ENCODE measurements at regions not wholly inside any gene's neighbourhood (a gene's known extent, or its start where the extent isn't known, plus 50 kb on each side); places are given as distances from the start of the nearest gene placed in this dataset.

- H3K4me3 ChIP-seq (replicated peaks in 1 of 4; ENCODE audit: control extremely low read depth in 1 of 4, insufficient read depth in 1 of 4, low read depth in 3 of 4, low read length in 4 of 4), result no peak overlapping the region
These were observed 173.6 kb upstream of the CACNA2D1 start for GRCh38 chr7:82617156-82617555.

GRCh38 chr7:82616059-82616728 lies 172.6 kb upstream of the CACNA2D1 start:
- H3K4me2 ChIP-seq (ENCODE audit: extremely low read depth, insufficient read depth, low read length), result no peak overlapping the region
- no peak for DNase-seq (ENCODE audit: low read depth in 2 of 2)
- no peaks in the 10 kb centered on the region for H3K79me2 ChIP-seq (ENCODE audit: control insufficient read depth, insufficient read depth, low read length)
- no peak overlapping the region for H3K9ac ChIP-seq (ENCODE audit: insufficient read depth, low read length)
- H2AFZ ChIP-seq (ENCODE audit: low read length), result no peak overlapping the region
- H3K27me3 ChIP-seq (ENCODE audit: control insufficient read depth, insufficient read depth, low read length), result no peaks in the 10 kb centered on the region
- no peaks in the 10 kb centered on the region for H3K4me1 ChIP-seq (ENCODE audit: control insufficient read depth, extremely low read depth, insufficient read depth, low read length)
- no peaks in the 10 kb centered on the region for H3K36me3 ChIP-seq (ENCODE audit: control insufficient read depth, insufficient read depth, low read length)
- TF ChIP-seq EZH2 (IDR thresholded peaks at IDR 0.05; ENCODE audit: low read length, missing control alignments), result no peak
- TF ChIP-seq CTCF (conservative IDR thresholded peaks at IDR 0.05 in 1 of 2, IDR thresholded peaks at IDR 0.05 in 1 of 2; ENCODE audit: low read depth in 1 of 2, low read length in 2 of 2), result no peak
- H3K9me3 ChIP-seq (ENCODE audit: control insufficient read depth, insufficient read depth, low read depth, low read length), result no peaks in the 10 kb centered on the region
- no peaks in the 10 kb centered on the region for H4K20me1 ChIP-seq (ENCODE audit: control insufficient read depth, extremely low read depth, insufficient read depth, low read length)
- H3K4me3 ChIP-seq (replicated peaks in 1 of 4; ENCODE audit: control extremely low read depth in 1 of 4, insufficient read depth in 1 of 4, low read depth in 3 of 4, low read length in 4 of 4), result no peak overlapping the region
- no peak overlapping the region for H3K27ac ChIP-seq (ENCODE audit: insufficient read depth, low read length)

More at GRCh38 chr7:82617156-82617555, 173.6 kb upstream of the CACNA2D1 start:
- H3K36me3 ChIP-seq (ENCODE audit: control insufficient read depth, insufficient read depth, low read length), result no peaks in the 10 kb centered on the region
- H4K20me1 ChIP-seq (ENCODE audit: control insufficient read depth, extremely low read depth, insufficient read depth, low read length), result no peaks in the 10 kb centered on the region
- no peak overlapping the region for H3K4me2 ChIP-seq (ENCODE audit: extremely low read depth, insufficient read depth, low read length)
- TF ChIP-seq CTCF (conservative IDR thresholded peaks at IDR 0.05 in 1 of 2, IDR thresholded peaks at IDR 0.05 in 1 of 2; ENCODE audit: low read depth in 1 of 2, low read length in 2 of 2) (no peak), EZH2 (IDR thresholded peaks at IDR 0.05; ENCODE audit: low read length, missing control alignments) (no peak)
- H3K9ac ChIP-seq (ENCODE audit: insufficient read depth, low read length), result no peak overlapping the region
- no peaks in the 10 kb centered on the region for H3K27me3 ChIP-seq (ENCODE audit: control insufficient read depth, insufficient read depth, low read length)
- no peak overlapping the region for H3K27ac ChIP-seq (ENCODE audit: insufficient read depth, low read length)
- no peaks in the 10 kb centered on the region for H3K9me3 ChIP-seq (ENCODE audit: control insufficient read depth, insufficient read depth, low read depth, low read length)
- H3K79me2 ChIP-seq (ENCODE audit: control insufficient read depth, insufficient read depth, low read length), result no peaks in the 10 kb centered on the region
- no peak for DNase-seq (ENCODE audit: low read depth in 2 of 2)
- H3K4me1 ChIP-seq (ENCODE audit: control insufficient read depth, extremely low read depth, insufficient read depth, low read length), result no peaks in the 10 kb centered on the region
- peak overlapping the region; percentile 24 for H2AFZ ChIP-seq (ENCODE audit: low read length)

- no peak overlapping the region for H2AFZ ChIP-seq (ENCODE audit: low read length)
- TF ChIP-seq EZH2 (IDR thresholded peaks at IDR 0.05; ENCODE audit: low read length, missing control alignments) (no peak), CTCF (conservative IDR thresholded peaks at IDR 0.05 in 1 of 2, IDR thresholded peaks at IDR 0.05 in 1 of 2; ENCODE audit: low read depth in 1 of 2, low read length in 2 of 2) (no peak)
- no peaks in the 10 kb centered on the region for H4K20me1 ChIP-seq (ENCODE audit: control insufficient read depth, extremely low read depth, insufficient read depth, low read length)
- H3K79me2 ChIP-seq (ENCODE audit: control insufficient read depth, insufficient read depth, low read length), result no peaks in the 10 kb centered on the region
- H3K9me3 ChIP-seq (ENCODE audit: control insufficient read depth, insufficient read depth, low read depth, low read length), result no peaks in the 10 kb centered on the region
- no peaks in the 10 kb centered on the region for H3K36me3 ChIP-seq (ENCODE audit: control insufficient read depth, insufficient read depth, low read length)
- no peaks in the 10 kb centered on the region for H3K27me3 ChIP-seq (ENCODE audit: control insufficient read depth, insufficient read depth, low read length)
- no peak for DNase-seq (ENCODE audit: low read depth in 2 of 2)
- H3K9ac ChIP-seq (ENCODE audit: insufficient read depth, low read length), result no peak overlapping the region
- H3K4me2 ChIP-seq (ENCODE audit: extremely low read depth, insufficient read depth, low read length), result no peak overlapping the region
- H3K4me1 ChIP-seq (ENCODE audit: control insufficient read depth, extremely low read depth, insufficient read depth, low read length), result no peaks in the 10 kb centered on the region
- no peak overlapping the region for H3K4me3 ChIP-seq (replicated peaks in 1 of 4; ENCODE audit: control extremely low read depth in 1 of 4, insufficient read depth in 1 of 4, low read depth in 3 of 4, low read length in 4 of 4)
- no peak overlapping the region for H3K27ac ChIP-seq (ENCODE audit: insufficient read depth, low read length)
These were observed 171.9 kb upstream of the CACNA2D1 start for GRCh38 chr7:82615527-82615926.

All from fibroblast of lung (primary cell).